HCEC 1CT (cell line): ENCODE measurements at regions not wholly inside any gene's neighbourhood (a gene's known extent, or its start where the extent isn't known, plus 50 kb on each side); places are given as distances from the start of the nearest gene placed in this dataset.
"Not testable (repeated sequence)": the region's sequence is repeated elsewhere in the genome, so short reads cannot be mapped to it uniquely, and the experiment has no call there.

Source experiments
- DNase-seq: peaks from one replicate; pipeline ENCODE4 v3.0.0-alpha.2; 2017

DNA sequence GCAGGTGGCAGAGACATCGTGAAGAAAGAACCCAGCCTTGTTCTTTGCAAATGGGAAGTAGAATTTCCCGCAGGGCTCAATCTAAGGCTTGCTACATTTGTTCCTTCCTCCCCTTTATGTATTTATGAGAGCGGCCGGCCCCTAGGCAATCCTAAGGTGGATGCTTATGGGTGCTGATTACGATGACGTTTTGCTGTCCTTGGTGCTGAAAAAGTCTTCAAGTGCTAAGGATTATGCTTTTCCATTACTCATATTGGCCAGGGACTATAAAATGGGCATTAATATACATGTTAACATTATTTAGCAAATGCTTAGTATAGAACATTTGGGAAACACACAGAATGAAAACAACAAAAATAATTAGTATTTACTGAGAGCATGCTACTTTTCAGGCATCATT lies 313.3 kb upstream of the XYLT1 start:
- no peak for DNase-seq

GRCh38 chr16:17780181-17780580 lies 309.4 kb upstream of the XYLT1 start:
- no peak for DNase-seq

DNA sequence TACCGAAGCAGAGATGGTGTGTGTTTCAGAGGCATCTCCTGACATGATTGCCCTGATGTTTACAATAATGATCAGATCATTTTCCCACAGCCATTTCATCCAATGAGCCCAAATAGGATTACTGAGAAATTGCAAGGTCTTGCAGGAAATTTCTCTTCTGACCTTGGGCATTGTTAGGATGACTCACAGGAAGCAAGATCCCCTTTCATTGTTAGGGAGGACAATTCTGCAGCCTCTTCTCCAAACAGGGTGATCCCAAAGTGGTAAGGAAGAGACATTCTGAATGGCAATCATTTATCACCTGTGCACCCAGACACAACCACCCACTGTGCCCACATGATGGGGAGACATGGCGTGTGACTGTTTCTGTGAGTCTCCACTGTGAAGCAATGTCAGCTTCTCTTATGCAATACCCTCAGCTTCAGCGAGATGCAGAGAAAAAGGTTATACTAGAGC lies 306.7 kb upstream of the XYLT1 start:
- no peak for DNase-seq

GRCh38 chr16:17776888-17777287 lies 306.1 kb upstream of the XYLT1 start:
- no peak for DNase-seq

DNA sequence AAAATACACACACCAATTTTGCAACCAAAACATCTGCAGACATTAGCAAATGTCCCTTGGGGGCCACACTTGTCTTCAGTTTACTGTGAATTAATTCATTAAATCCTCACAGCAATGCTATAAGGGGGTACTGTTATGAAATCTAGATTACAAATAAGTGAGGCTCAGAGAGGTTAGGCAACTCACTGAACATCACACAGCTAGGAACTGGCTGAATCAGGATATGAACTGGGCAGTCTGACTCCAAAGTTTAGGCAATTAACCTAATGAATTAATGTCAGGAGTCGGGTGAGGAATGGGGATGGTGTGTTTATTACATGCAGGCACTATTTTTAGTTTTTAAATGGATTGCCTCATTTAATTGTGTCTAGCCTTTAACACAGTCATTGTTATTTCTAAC lies 305.7 kb upstream of the XYLT1 start:
- DNase-seq: no peak

DNA sequence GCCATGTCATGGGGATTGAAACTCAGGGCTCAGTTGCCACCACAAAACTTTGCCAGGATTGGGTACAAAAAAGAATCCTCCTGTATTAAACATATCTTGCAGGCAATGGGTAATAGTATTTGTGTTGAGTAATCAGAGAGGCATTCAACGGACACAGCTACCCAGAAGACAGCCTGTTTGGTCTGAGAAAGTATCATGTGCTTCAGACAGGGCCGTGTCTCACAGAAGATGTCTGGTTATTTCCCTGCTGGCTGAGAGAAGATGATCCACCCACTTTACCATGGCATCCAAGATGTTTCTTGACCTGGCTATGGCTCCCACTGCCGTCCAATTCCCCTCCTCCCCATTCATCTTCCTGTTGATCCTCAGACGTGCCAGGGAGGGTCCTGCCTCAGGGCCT lies 304.3 kb upstream of the XYLT1 start:
- DNase-seq: no peak

GRCh38 chr16:17773698-17774101 lies 302.9 kb upstream of the XYLT1 start:
- no peak for DNase-seq

DNA sequence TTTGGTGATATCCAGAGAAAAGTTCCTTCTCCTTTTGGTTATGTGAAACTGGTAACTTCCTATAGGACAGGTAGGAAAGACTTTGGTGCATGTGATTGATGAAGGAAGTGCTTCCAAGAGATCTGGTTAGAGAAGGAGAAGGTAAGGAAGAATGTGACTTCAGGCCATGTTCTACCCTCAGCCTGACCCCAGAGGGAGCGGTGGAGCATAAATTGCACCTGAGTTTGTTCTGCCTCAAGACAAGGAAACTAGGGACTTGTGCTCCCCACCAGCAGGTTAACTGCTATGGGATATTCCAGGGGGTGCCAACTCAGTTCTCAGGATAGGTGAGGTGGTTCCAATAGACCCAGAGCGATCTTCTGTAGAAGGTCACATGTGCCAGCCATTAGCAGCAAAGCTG lies 299.3 kb upstream of the XYLT1 start:
- no peak for DNase-seq

GRCh38 chr16:17769065-17769464 lies 298.3 kb upstream of the XYLT1 start:
- DNase-seq: no peak

- no peak for DNase-seq
Measured at GRCh38 chr16:17768257-17768656, 297.5 kb upstream of the XYLT1 start.

DNA sequence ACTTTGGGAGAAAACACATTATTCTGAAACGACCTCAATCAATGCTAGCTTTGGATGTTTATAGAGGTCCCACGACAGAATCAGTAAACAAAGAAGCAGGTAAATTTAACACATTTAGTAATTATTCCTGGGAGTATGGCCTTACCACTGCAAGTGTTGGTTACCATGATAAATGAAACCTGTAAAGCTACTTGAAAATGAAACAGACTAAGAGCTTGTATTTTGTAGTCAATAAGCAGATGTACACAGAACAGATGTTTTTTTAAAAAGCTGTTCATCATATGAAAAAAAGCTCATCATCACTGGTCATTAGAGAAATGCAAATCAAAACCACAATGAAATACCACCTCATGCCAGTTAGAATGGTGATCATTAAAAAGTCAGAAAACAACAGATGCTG lies 295.3 kb upstream of the XYLT1 start:
- DNase-seq: no peak

DNA sequence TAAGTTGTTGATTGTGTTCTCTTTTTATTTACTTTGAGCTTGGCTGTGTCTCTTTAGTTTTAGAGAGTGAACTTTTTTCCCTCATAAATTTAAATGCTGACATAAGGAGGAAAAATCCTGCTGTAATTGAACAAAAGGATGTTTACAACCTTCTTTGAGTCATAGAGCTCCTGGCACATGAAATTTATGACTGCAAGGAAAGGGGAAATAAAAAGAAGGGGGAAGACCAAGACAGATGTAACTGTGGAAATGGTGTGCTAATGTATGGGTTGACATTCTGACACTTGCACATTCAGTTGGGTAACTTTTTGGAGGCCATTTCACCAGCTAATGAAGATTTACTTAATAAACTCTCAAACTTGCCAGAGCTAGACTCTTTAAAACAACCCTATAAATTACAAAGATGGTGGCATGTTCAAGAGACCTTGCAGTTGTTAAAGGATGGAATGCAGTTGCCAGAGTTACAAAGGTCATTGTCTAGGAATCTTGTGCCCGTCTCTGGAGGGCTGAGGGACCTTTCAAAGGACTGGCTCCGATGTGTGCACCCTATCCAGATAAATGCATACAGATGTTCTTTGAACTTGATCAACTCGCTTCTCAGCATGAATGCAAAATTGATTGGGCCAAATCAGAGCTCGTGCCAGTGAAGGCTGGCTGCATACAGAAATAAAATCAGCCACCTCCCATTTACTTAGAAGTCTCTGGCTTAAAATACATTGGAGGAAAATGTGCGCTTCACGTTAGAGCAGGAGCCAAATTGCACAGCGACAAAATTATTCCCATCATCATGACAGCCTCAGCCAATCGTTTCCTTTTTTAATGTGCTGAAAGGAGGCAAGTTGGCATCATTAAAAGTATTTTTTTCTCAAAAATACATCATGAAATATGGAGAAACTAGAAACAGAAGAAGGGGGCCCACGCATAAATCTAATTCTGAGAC lies 289.0 kb upstream of the XYLT1 start:
- no peak for DNase-seq

DNA sequence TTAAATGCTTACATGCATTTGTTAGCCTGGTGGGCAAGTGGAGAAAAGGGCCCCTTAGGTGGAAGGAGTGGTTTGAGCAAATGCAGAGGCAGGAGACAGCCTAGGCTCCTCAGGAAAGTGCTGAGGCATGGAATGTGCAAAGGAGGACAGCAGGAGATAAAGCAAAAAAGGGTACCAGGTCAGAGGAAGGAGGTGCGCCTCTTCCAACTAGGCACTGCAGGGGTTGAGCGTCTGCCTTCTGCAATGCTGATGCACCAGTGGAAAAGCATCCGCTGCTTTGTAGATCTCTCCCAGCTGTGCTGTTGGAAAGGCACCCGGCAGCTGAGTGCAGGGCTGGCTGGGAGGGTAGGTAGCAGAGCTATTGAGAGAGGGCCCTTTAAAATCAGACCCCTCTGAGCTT lies 287.0 kb upstream of the XYLT1 start:
- no peak for DNase-seq

GRCh38 chr16:17755158-17755557 lies 284.4 kb upstream of the XYLT1 start:
- DNase-seq: no peak

GRCh38 chr16:17753434-17753833 lies 282.7 kb upstream of the XYLT1 start:
- DNase-seq: no peak

GRCh38 chr16:17749706-17750105 lies 278.9 kb upstream of the XYLT1 start:
- no peak for DNase-seq

DNA sequence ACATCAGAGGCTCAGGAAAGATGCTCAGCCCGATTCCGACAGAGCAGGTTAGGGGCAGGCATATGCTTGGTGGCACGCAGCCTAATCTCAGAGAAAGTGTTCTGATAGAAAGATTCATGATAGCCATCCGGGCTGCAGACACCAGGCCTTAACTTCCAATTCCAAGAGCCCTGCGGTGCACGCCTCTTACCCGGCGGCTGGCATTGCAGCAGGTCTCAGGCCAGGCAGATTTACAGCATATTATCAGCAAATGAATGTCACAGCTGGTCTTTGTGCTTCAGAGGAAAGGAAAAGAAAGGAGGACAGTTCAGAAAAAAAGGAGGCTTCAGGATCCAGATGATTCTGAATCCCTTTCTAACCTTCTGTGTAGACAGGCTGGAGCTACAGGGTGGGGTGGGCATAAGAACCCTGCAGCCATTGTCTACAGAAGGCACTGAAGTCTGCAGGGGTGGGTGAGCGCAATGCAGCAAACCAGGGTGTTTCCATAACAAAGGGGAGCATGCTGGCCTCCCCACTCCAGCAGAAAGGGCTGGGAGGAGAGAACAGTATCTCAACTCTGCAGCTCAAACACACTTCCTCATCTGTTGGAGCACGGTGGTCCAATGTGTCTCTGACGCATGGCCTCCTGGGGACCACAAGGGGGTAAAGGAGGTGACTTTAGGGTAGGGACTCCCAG lies 277.4 kb upstream of the XYLT1 start:
- no peak for DNase-seq

GRCh38 chr16:17747081-17747756 lies 276.5 kb upstream of the XYLT1 start:
- DNase-seq: no peak

GRCh38 chr16:17744921-17745572 lies 274.3 kb upstream of the XYLT1 start:
- DNase-seq: no peak

GRCh38 chr16:17743578-17743977 lies 272.8 kb upstream of the XYLT1 start:
- DNase-seq: no peak

GRCh38 chr16:17743158-17743557 lies 272.4 kb upstream of the XYLT1 start:
- DNase-seq: no peak

DNA sequence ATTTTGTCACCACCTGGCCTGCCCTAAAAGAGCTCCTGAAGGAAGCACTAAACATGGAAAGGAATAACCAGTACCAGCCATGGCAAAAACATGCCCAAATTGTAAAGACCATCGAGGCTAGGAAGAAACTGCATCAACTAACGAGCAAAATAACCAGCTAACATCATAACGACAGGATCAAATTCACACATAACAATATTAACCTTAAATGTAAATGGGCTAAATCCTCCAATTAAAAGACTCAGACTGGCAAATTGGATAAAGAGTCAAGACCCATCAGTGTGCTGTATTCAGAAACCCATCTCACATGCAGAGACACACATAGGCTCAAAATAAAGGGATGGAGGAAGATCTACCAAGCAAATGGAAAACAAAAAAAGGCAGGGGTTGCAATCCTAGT lies 264.3 kb upstream of the XYLT1 start:
- not testable (repeated sequence) for DNase-seq

GRCh38 chr16:17729820-17730219 lies 259.1 kb upstream of the XYLT1 start:
- DNase-seq: no peak
